SKM-1 (cell line): ENCODE measurements at regions not wholly inside any gene's neighbourhood (a gene's known extent, or its start where the extent isn't known, plus 50 kb on each side); places are given as distances from the start of the nearest gene placed in this dataset.

ENCODE experiments used
- DNase-seq: peaks from one replicate; lab custom pipeline; 2025; ENCODE audit not compliant: unreplicated experiment; lab: John Stamatoyannopoulos, UW

GRCh38 chr6:40083141-40083920 is 149.1 kb upstream of the MOCS1 start:
- DNase-seq, result no peak

DNA sequence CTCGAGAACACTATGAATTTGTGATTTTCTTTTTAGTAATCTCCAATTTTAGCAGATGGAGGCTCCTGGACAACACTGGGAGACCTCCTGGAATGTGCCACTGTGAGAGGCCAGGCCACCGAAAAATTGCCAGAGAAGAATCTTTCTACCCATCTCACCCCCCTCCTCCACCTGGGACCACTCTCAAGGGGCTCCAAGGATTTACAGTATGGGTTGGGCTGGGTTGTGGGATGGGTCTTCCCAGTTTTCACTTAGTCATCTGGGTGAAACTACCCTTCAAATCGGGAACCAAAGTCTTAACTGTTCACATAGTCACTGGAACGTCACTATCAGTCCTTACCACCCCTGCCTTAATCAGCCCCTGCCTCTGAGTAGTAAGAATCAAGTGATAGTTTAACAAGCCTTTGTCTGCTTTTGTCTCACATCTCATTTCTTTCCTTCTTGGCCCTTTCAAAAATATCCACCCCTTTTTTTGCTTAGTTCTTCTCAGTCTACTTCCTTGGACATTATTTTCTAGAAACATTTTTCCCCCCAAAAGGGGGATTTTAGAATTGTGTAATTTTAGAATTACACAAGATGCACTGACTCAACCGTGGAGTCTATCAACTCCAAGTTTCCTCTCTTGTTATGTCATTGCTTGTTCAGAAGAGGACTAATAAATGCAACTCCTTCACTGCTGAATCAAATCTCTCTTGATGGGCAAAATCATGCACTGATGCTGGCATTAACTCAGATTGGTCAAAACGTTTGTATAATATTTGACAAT is 148.2 kb upstream of the MOCS1 start:
- DNase-seq, result no peak

- no peak for DNase-seq
Observed at GRCh38 chr6:40077736-40078135, 143.5 kb upstream of the MOCS1 start.

DNA sequence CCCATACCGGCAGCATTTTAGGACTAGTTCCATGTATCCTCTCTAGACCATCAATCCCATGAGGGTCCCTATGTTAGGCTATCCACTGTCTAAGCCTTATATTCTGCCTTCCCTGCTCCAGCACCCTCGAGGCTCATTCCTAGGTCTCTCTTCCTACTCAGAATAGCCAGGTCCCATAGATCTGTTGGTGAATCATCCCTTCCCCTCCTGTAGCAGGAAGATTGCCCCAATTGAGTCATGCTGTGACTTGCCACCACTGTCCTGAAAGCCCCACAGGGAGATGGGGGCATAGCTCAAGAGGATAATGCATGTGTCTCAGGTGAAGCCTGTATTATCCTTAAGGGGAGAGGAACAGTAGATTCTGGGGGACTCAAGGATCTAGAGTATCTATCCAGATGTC is 143.1 kb upstream of the MOCS1 start:
- no peak for DNase-seq

DNA sequence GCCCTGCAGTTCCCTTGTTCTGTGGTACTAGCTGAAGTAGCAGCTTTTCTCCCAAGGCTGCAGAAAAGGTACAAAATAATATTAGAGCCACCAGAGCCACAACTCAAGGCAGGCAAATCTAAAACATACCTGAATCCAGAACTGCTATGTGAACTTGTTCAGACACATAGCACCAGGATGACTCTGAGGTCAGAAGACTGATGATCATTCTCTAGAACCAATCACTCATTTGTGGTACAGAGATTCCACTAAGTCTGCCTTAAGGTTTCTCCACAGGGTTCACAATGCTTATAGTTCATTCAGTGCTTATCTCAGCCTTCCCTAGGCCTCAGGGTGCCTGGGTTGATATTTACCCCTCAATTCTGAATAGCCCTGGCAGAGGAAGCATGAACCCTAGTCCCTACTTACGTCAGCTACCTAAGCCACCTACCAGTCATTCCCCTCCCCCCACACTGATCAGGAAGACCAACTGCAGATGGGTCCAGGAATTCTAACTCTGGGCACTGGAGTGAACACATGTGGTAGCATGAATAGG is 140.9 kb upstream of the MOCS1 start:
- no peak for DNase-seq

DNA sequence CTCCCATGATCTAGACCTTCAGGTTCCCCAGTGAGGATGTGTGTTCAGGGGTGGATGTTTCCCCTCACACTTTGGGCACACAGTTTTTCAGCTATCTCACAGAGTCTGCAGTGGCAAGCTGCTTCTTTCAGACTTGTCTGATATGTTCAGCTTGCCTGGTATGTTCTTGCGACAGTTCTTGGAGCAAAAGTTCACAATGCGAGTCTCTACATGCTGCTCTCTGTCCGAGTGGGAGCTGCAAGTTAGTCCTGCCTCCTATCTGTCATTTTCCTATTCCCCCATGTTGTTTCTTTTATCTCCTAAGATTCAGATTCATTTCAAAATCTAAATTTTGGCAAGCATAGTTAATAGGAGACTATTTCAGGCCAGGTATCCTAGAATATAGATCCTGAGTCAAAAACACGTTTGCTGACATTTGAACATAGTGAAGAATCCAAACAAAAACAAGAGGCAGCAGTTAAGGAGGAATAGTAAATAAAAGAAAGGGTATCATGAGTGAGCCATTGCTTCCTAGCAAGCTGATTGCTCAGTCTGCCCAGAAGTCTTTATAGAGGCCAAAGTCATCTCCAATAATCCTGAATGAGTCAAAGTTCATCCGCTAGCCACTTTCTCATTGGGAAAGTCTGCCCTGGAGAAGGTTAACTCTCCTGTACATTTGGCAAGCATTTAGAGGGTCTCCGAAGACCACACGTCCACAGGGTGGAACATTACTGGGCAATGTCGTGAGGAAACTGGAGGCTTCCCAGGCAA is 140.2 kb upstream of the MOCS1 start:
- no peak for DNase-seq

GRCh38 chr6:40066372-40066771 is 132.1 kb upstream of the MOCS1 start:
- no peak for DNase-seq

DNA sequence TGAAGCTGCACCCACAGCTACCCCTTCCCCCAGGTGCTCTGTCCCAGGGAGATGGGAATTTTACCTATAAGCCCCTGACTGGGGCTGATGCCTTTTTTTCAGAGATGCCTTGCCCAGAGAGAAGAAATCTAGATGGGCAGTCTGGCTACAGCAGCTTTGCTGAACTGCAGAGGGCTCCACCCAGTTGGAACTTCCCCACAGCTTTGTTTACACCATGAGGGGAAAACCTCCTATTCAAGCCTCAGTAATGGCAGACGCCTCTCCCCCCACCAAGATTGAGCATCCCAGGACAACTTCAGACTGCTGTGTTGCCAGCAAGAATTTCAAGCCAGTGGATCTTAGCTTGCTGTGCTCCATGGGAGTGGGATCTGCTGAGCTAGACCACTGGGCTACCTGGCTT is 122.6 kb upstream of the MOCS1 start:
- no peak for DNase-seq

- no peak for DNase-seq
Observed at GRCh38 chr6:40054602-40055001, 120.3 kb upstream of the MOCS1 start.

GRCh38 chr6:40054186-40054585 is 119.9 kb upstream of the MOCS1 start:
- no peak for DNase-seq

DNA sequence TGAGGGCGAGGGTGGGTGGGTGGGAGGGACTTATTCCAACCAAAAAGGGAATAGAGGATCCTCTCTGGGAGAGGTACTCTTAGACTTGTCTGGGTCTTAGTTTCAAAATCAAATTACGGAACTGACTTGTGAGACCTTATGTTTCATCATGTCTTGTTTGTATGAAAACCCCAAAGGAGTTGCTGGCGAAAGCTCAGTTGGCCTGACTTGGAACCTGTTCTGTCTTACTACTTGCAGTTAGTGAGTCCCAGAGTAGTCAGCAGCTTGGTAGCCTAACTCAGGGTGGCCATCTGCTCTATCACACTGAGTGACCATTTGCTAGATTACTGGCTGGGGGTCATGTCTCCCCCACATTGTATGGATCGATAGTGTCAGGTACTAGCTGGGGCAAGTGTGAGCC is 114.9 kb upstream of the MOCS1 start:
- no peak for DNase-seq

GRCh38 chr6:40044196-40044595 is 109.9 kb upstream of the MOCS1 start:
- DNase-seq, result no peak

DNA sequence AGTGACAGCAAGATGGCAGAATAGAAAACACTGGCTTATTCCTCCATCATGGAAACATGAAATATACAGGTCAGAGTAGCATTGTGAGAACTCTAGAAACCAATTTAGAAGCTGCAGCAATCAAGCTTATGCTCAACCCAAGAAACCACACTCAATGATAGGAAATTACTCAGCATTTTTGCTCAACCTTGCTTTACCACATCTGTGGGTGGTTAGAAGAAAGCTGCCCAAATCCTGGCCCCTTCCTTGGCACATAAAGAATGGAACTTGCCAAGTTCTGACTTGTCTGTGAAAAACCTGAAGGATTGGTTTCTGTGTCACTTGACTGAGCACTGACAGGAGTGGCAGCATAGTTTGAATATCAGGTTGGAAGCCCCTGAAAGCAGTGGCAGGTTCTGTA is 108.0 kb upstream of the MOCS1 start:
- DNase-seq, result no peak

- no peak for DNase-seq
Observed at GRCh38 chr6:40039042-40039441, 104.8 kb upstream of the MOCS1 start.

- no peak for DNase-seq
Observed at GRCh38 chr6:40038626-40039025, 104.4 kb upstream of the MOCS1 start.

GRCh38 chr6:40037271-40037670 is 103.0 kb upstream of the MOCS1 start:
- no peak for DNase-seq

DNA sequence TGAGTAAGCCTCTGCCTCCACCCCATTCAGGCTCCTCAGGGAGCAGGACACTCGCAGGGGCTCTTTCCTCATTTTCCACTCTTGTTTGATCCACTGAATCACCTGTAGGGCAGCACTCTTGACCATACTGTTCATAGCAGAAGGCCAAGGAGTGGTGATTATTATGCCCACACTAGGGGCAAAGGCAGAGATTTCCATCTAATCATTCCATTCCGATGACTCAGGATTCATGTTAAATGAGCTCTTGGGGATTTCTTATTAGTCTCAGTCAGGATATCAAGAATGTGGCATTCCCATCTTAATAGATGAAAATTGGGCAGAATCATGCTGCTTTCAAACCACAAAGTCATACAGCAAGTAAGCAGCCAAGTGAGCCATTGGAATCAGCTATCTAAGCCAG is 101.9 kb upstream of the MOCS1 start:
- no peak for DNase-seq

DNA sequence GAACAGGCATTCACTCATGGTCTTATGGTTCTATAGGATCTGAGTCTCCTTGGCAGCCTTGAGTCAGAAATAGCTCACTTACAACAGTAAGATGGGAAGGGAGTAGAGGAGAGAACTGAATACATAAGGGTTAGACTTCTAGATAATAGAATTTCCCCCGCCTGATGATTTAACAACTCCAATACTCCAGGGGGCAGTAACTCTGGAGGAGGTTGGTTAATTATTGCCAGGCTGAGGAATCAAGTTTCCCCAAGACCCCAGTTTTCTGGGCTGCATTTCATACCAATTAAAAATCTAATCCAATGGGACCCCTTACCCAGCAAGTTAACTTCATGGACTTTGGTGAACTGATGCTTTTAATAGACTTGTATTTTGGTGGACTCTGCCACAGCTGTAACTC is 94.2 kb upstream of the MOCS1 start:
- no peak for DNase-seq

DNA sequence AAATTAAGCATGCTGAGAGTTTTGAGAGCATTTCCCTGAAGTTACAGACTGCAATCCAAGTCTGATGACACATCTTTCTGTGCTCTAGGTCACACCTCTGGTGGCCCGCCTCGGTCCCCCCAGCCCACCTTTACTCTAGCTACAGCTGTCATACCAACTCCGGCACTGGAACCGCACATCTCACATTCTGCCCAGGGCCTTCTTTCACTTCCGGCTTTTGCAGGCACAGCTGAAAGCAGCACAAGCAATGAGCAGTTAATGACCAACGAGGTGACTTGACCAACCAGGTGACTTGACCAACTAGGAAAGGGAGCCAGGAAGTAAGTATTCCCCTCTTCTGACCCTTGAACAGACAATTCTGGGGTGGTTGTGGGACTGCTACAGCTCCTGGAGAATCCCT is 88.6 kb upstream of the MOCS1 start:
- no peak for DNase-seq

DNA sequence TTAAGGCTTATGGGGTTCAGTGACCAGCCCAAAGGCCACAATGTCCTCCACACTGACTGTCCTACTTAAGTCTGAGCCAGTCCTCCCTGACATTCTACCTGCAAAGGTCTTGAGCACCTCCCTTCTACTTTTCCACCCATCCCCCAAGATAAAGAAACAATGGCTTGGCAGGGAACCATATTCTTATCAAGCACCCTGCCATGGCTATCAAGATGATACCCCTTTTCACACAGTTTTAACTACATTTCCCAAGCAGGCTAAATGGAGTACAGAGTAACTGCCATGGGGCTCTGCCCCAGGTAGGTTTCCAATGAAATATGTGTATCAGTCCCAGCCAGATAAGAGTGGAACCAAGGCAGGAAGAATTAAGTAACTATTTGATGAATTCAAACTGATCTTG is 85.9 kb upstream of the MOCS1 start:
- no peak for DNase-seq

GRCh38 chr6:40015530-40015929 is 81.3 kb upstream of the MOCS1 start:
- no peak for DNase-seq

DNA sequence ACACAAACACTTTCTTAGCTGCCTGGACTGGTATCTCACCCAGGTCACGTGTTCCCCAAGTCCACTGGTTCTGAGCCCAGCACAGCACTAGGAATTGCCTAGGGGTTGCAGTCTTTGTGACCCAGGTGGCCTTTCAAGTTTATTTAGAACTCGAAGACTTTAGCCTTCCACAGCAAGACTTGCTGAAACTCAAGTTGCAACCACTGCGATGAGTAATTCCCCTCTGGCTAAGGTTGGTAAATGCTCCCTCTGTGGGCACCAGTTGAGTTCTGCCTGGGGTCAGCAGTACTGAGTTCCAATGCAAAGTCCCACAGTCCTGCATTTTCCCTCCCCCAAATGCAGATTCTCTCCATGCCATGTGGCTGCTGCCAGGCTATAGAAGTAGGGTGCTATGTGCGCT is 77.6 kb upstream of the MOCS1 start:
- no peak for DNase-seq
